ENCODE measurements at regions not wholly inside any gene's neighbourhood (a gene's known extent, or its start where the extent isn't known, plus 50 kb on each side); places are given as distances from the start of the nearest gene placed in this dataset.
"Not testable (repeated sequence)": the region's sequence is repeated elsewhere in the genome, so short reads cannot be mapped to it uniquely, and the experiment has no call there.

DNA sequence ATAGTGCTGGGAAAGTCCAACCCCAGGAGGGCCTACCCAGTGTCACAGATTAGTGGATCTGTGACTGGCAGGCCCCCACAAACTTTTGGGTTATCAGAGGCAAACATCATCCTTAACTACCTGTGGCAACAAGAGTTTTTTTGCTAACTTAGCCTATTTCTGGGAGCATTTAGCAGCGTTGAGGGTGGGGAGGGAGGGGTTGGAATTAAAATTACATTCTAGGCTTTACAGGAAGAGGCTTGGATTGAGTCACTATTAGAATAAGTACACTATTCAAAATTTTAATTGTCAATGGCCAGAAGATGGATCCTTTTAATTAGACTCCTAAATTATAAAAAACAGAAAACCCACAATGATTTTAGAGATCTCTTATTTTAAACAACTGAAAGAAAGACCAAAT, 267.9 kb upstream of the NPSR1 start:
- no peak for DNase-seq (ENCODE audit: low read depth)

DNA sequence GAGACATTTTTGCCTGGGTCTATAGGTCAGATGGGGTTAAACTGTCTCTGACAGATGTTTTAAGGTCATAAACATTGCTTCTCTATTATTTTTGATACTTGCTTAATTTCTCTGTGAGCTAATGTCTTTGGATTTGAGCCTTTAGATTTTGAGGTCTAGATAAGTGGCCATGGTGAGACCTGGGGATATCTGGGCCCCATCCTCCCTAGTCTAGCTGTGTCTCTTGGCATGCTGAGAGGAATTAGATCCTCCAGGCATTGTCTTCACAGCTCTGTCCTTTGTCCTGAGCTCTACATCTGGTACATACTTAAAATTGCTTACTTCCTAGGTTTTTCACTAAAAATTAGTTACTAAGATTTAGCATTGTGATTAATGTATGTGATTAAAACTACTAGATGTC, 265.0 kb upstream of the NPSR1 start:
- no peak for DNase-seq (ENCODE audit: low read depth)

DNA sequence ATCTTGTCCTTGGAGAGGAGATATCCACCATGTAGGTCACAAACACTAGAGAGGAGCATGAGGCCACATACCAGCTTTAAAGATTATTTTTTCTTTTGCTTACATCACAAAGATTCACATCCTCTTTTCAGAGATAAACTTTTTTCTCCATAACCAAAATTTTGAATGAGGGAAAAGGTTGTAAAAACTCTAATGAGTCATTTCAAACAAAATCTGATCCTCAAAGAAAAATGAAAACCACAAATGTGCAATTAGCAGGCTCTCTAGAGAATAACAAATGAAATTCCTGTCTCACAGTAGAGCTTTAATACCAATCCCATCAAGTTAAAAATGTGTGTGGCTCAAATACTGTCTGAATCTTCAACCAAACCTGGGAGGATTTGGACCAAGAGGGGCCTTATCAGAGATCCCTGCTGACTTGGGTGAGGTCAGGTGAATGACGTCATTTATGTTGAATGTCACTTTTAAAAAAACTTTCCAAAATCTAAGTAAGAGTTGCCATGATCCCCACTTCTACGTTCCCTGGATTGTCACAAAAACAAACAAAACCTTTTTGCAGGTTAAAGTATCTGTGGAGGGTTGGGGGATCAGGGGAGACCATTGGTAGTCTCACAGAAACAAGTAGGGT, 261.5 kb upstream of the NPSR1 start:
- no peak for DNase-seq (ENCODE audit: low read depth)

DNA sequence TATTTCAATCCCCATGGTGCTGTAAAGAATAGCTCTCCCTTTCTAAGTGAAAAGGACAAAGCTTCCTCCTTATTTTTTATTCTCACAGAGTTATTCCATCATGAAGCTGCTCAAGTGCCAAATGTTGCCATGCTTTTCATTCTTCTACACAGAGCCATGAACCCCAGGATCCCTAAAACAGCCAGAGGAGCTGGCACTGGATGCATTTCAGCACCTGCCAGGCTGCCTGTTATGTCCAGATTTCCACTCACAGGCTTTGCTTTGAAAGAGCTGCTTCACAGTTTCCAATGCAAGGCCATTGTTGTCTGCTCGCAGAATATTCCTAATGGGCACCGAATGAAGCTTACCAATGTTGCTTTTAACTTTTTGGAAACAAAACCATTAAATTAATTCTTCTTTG, 256.2 kb upstream of the NPSR1 start:
- no peak for DNase-seq (ENCODE audit: low read depth)

DNA sequence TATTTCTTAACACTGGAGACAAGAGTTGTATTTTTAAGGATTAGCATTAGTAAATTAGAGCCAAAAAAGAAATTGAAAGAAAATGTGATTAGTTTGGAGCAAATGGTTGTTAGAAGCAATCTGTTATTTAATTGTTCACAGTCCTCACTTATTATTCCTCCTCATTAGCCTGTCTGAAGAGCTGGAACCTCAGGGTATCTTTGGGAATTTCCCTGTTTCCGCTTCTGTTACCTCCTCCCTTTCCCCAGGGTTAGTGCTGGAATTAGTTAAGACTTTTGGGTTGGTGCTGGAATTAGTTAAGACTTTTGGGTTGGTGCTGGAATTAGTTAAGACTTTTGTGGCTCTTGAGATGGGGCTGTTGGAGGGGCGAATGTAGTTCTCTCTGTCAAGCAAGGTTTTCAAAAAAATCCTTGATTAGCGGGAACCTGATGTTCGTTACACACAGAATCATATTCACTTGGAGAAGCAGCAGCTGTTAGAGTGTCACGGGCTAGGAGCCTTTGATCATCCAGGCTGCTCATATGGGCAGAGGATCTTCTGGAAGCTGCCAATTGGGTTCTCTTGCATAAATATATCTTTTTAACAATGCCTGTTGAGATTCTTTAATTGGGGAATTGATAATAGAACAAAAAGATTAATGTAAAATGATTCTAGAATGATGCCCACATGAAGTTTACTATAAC, 251.0 kb upstream of the NPSR1 start:
- DNase-seq (ENCODE audit: low read depth) = no peak

DNA sequence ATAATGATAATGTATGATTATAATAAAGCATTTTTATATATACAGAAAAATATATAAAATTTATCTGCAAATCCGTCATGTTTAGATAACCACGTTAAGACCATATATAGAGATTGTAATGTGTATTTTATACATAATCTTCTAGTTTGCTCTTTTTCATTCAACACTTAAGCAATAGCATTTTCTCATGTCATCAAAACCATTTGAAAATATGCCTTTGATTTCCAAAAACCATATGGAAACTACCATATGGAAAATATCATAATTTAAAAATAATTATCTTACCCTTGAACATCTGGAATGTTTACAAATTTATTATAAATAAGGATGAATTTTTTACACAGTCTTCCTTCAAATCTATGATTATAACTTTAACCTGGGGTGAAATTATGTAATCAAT, 250.4 kb upstream of the NPSR1 start:
- no peak for DNase-seq (ENCODE audit: low read depth)

DNA sequence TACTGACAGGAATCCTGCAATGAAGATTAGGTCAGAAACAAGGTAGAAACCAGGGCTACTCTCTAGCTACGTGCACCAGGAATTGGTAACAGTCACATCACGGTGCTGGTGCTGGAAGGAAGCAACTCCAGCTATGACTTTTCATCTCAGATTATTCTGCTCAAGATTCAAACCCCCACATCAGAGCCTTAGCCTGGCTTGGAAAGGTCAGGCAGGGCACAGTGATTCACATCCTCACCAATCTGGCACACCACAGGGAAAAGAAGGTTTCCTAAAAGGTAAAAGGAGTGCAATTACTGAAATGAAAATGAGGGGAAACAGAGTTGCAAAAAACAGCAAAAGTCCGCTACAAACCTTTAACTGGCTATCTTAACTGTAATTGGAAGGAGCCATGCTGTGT, 240.2 kb upstream of the NPSR1 start:
- no peak for DNase-seq (ENCODE audit: low read depth)

DNA sequence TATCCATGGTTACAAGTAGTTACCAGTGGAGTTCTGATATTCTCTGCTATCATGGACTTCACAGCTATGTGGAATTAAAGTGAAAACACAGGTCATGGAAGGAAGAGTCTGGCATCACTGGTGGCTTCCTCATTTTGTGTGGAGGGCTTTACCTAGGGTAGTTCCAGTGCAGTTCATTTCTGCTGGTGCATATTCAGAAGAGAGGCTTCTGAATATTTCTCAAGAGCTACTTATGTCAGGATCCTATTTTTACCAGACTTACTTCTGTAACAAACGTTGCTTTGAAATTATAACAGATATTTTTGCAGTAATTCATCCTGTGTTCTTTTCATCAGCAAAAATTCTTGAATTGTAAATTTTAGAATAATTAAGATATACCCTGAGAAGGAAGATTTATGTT, 236.5 kb upstream of the NPSR1 start:
- no peak for DNase-seq (ENCODE audit: low read depth)

DNA sequence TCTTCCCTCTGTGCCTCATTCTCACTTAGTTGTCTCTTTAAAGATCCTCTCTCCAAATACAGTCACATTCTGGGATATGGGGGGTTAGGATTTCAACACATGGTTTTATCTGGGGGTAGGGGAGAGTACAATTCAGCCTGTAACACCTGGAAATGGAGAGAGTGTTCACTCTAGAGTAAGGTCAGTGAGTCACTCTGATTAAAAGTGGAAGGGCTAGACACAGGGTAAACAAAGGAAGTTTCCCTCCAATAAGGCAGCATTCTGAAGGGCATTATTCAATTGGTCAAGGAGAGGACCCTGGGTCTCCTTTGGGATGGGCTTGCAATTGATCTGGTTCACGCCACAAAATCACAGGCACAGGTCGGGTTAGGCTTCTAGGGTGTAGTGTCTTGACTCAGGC, 232.8 kb upstream of the NPSR1 start:
- no peak for DNase-seq (ENCODE audit: low read depth)

DNA sequence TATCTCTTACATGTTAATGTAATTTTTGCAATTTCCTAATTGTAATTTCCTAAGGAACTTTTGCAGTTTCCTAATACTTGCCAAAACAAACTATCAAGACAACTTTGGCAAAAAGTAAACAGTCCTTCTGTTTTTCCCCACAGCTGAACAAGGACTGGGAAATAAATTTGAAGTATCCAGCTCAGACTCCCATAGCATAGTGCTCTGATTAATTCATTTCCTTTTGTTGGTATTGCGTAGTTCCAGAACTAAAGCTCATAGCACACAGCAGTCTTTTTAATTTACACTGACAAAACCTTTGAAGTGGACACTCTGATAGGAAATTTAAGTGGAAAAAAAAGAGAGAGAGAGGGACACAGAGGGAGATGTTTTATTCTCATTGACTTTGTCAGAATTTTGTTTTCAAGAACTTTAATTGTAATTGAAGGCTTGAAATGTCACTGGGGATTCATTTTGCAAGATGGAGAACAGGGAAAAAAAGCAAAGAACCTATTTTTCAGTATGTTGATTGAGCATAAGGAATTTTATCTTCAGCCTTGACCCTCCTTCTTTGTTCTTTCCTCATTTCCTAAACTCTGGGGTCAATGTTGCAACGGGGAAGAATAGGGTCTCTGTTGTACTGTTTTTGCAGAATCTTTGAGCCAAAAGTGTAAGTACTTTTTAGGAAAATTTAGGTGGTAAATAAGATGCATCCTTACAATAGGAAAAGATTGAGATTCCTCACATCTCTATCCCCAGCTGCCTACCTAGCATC, 232.2 kb upstream of the NPSR1 start:
- DNase-seq (ENCODE audit: low read depth) = no peak

DNA sequence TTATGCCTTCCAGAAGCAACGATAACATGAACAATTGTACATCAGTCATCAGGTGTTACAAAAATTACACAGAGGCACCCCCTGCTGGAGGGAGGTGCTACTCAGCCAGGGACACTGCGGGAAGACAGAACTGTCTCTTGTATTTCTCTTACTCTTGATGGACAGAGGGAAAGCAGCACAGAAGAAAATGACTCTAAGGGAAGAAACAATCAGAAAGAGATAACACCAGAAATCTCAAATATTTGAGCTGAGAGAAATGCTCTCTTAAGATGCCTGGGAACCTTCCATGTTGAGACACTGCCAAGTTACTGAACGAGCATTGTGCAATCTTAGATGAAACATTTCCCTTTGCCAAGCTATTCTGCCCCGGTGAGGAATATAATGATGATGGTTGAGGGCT, 227.6 kb upstream of the NPSR1 start:
- peak; percentile 71 for DNase-seq (ENCODE audit: low read depth)

DNA sequence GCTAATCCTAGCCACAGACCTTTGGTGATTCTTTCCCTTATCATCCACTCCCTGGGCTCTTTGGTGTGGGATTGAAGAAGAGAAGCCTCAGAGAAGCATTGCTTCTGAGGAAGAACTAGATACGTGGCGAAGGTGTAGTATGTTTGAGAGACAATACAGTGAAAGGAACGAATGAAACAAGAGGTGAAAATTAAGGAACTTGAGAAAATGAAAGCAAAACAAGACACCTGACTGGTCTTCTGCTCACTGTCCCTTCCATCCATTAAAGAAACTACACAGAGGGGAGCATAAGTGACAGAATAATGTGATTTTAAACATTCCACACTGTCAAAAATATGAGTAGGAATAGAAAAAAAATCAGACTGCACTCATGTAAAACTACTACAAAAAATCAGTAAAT, 219.6 kb upstream of the NPSR1 start:
- no peak for DNase-seq (ENCODE audit: low read depth)

DNA sequence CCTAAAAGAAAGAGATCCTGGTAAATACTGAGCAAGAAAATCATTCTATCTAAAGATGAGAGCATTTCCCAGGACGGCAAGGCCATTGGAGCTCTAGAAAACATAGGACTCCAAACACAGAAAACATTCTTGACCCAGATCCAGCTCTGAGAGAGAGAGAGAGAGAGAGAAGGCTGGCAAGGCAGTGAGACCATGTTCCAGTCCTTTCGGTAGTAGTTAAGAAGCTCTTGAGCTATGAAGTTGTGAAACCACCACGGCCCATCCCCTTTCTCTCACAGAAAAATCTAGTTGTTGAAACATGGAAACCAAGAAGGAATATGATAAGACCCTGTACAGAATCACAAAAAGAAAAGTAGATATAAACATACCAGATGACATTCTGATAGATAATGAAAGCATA, 212.4 kb upstream of the NPSR1 start:
- peak; percentile 12 for DNase-seq (ENCODE audit: low read depth)

DNA sequence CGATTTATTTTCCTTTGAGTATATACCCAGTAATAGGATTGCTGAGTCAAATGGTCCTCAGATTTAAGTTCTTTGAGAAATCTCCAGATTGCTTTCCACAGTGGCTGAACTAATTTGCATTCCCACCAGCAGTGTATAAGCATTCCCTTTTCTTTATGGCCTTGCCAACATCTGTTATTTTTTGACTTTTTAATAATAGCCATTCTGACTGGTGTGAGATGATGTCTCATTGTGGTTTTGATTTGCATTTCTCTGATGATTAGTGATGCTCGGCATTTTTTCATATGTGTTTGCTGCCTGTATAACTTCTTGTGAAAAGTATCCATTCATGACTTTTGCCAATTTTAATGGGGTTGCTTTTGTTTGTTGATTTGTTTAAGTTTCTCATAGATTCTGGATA, 209.5 kb upstream of the NPSR1 start:
- DNase-seq (ENCODE audit: low read depth) = not testable (repeated sequence)

DNA sequence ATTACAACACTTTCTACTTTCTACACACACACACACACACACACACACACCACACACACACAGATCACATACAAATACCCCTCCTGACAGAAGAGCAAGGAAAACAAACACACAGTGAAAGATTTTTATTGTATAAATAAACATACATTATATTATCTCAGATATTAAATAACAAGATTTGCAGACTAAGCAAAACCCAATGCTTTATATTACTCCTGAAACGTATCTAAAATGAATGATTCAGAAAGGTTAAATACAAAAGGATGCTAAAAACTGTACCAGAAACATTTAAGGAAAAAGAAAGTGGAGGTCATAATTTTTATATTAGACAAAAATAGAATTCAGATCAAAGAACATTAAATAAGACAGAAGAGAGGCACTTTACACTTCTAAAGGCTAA, 208.3 kb upstream of the NPSR1 start:
- no peak for DNase-seq (ENCODE audit: low read depth)

DNA sequence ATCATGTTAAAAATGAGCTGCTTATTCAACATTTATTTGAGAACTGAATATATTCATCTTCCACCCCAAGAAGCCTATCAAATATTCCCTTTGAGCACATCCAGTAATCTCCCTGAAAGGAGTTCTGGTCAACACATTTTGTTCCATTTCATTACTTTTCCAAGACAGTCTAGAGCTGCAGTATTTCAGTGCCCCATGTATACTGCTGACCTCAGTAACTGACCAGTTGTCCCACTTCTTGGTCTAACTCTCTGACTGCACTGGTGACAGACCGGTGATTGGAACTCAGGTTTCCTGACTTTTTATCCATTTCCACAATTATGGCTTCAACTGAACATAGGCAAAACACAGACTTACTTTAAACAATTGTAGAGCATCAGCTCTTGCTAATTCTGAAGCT, 206.8 kb upstream of the NPSR1 start:
- no peak for DNase-seq (ENCODE audit: low read depth)

DNA sequence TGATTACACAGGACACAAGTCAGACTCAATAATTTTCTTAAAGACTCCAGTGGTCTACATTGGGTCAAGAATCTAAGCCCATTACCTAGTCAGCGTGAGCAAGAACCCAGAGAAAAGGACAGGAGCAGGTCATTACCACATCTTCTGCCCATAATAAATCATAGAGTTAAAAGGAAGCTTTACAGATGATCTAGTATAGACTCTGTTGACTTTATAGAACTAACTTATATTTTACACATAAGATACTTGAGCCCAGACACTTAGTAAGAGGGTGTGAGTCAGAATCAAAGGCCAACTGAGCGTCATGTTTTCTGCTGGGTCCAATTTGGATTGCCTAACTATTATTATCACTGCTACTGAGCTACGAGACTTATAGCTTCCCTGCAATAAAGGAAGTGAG, 206.1 kb upstream of the NPSR1 start:
- peak; percentile 80 for DNase-seq (ENCODE audit: low read depth)

DNA sequence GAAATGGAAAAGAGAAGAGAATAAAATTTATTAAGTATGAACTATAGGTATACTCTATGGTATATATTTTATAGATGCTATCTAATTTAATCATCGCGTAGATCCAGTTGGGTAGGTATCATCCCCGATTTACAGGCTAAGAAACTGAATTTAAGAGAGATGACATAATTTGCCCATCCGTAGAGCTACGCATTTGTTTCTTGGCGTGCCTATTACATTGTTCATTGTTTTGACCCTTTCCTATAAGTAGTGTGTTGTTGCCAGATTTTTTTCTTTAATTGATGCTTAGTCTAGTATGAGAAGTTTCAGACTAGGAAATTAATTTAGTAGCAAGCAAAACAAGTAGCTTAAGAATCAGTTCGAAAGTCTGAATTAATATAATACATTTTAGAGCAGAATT, 205.7 kb upstream of the NPSR1 start:
- no peak for DNase-seq (ENCODE audit: low read depth)

DNA sequence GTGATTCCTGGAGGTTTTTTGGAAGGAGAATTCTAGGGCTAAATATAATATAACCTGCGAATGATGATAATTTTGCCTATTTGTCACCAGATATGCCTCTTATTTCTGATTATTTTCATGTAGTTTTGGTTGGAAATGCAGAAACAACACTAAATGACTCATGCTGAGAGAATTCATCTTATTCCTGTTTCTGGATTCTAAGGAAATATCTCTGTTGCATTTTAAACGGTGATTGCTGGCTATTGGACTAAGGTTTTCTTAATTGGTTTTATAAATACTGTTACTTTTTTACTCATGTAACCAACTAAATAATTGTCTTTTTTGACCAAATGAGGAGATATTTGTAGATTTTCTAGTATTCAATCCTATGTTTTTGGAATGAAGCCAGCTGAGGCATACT, 204.9 kb upstream of the NPSR1 start:
- peak; percentile 44 for DNase-seq (ENCODE audit: low read depth)

DNA sequence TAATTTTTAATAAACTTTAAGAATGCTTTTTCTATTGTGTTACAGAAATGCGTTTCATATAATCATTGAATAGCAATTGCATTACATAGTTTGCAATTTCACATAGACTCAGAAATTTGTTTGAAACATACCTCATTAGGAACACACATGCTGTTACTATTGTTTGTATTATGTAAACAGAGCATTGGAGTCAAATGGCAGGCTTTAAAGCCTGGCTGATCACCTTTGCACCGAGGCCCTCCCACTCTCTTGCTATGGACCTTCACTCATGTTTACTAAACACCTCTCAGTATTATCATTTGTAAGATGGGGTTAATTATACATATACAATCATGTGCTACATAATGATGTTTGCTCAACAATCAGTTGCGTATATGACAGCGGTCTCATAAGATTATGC, 203.6 kb upstream of the NPSR1 start:
- DNase-seq (ENCODE audit: low read depth) = no peak

DNA sequence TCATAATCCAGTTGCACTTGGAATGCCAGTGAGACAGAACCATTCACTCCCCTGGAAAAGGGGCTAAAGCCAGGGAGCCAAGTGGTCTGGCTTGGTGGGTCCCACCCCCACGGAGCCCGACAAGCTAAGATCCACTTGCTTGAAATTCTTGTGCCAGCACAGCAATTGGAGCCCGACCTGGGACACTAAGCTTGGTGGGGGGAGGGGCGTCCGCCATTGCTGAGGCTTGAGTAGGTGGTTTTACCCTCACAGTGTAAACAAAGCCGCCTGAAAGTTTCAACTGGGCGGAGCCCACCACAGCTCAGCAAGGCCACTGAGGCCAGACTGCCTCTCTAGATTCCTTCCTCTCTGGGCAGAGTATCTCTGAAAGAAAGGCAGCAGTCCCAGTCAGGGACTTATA, 200.7 kb upstream of the NPSR1 start:
- no peak for DNase-seq (ENCODE audit: low read depth)

DNA sequence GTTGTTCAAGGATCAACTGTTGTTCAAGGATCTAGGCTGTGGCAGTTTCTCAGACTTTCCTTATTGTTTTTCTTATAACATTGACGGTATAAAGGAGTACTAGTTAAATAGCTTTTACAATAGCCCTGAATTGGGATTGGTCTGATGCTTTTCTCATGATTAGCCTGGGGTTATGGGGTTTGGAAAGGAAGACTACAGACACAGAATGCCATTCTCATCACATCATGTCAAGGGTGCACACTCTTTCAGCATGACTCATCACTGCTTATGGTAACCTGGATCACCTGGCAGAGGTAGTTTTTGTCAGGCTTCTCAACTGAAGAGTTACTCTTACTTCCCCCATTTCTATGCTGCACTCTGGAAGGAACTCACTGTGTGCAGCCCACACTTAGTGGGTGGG, 194.2 kb upstream of the NPSR1 start:
- DNase-seq (ENCODE audit: low read depth) = no peak

DNA sequence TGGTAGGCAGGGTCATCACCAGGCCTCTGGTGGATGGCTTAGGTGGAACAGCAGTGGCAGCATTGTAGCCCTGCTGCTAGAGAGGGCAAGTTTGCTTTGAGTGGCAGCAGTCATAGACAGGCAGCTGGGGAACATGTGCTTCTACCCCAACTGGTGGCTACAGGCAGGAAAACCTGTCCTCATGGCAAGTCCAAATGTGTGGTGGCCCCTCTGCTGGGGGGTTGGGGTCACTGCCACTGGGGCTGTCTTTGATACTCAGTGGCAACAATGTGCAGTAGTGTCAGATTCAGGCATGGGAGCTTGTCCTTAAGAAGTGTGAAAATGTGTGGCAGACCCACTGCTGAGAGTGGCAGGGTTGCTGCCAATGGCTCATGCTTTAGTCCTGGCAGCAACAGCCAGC, 186.2 kb upstream of the NPSR1 start:
- DNase-seq (ENCODE audit: low read depth) = no peak

DNA sequence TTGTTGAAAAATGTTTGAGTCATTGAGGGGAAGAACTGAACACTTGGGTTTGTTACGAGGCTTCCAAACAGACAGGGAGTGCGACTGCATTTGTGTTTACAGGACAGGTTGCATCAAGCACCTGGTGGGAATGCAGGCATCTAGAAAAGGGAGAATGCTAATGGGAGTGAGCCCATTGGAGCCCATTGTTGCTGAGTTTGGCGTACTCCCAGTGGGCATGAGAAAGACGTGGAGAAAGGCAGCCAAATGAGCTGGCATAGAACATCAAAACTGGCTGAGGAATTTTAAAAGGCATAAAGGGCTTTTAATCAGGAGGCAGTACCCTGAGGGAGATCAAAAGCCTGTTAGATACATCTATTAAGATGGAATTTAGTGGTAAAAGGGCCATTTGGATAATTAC, 171.6 kb upstream of the NPSR1 start:
- DNase-seq (ENCODE audit: low read depth) = no peak

All from iris pigment epithelial cell (primary cell).